A549 (cell line): ENCODE measurements at regions not wholly inside any gene's neighbourhood (a gene's known extent, or its start where the extent isn't known, plus 50 kb on each side); places are given as distances from the start of the nearest gene placed in this dataset.

Experiments
- BHLHE40 ChIP-seq: IDR thresholded peaks from 2 replicates; pipeline ENCODE4 v1.6.1; 2012; ENCODE audit warnings: low read depth, low read length, inconsistent platforms
- CBX2 ChIP-seq: fragments of 200-600 bp; sonication (generic); IDR thresholded peaks from 2 replicates; pipeline ENCODE4 v1.6.1; 2016; ENCODE audit warnings: low read depth, mild to moderate bottlenecking, borderline replicate concordance
- CEBPB ChIP-seq, 2 experiments: fragments of >200 bp in 1 of 2; sonication (Bioruptor Twin) in 1 of 2; formaldehyde crosslinking in 1 of 2; IDR thresholded peaks; 2 replicates each; pipeline ENCODE4 v1.6.1; 2012 to 2016
- KDM5A ChIP-seq: fragments of 200-600 bp; sonication (generic); IDR thresholded peaks from 2 replicates; pipeline ENCODE4 v1.6.1; 2016; ENCODE audit warnings: antibody characterized with exemption, mild to moderate bottlenecking
- POLR2AphosphoS2 ChIP-seq: conservative IDR thresholded peaks from 2 replicates; pipeline ENCODE4 v1.6.1; 2012; ENCODE audit warnings: low read length, improper control_type of control experiment, inconsistent platforms
- RFX5 ChIP-seq: fragments of 450-650 bp; IDR thresholded peaks from 2 replicates; pipeline ENCODE4 v1.7.1; 2014; ENCODE audit warnings: antibody characterized with exemption, mild to moderate bottlenecking, moderate library complexity
- TF ChIP-seq, protein P1 (sequence below): fragments of 450-650 bp; IDR thresholded peaks from 2 replicates; pipeline ENCODE4 v1.6.1; 2014; ENCODE audit warnings: antibody characterized with exemption
- TF ChIP-seq, protein P2 (sequence below): fragments of >200 bp; sonication (Bioruptor Twin); formaldehyde crosslinking; IDR thresholded peaks from 3 replicates; pipeline ENCODE4 v1.5.1; 2016
- TF ChIP-seq, protein P3 (sequence below): IDR thresholded peaks from 2 replicates; pipeline ENCODE4 v1.6.1; 2012
- TF ChIP-seq, protein P4 (sequence below): fragments of 250-450 bp; sonication (Bioruptor Pico); IDR thresholded peaks from 2 replicates; pipeline ENCODE4 v1.5.0; 2020; ENCODE audit warnings: low read depth, mild to moderate bottlenecking, moderate library complexity
- TF ChIP-seq, protein P5 (sequence below): fragments of >200 bp; sonication (Bioruptor Twin); formaldehyde crosslinking; IDR thresholded peaks from 2 replicates; pipeline ENCODE4 v1.6.1; 2016

DNA sequence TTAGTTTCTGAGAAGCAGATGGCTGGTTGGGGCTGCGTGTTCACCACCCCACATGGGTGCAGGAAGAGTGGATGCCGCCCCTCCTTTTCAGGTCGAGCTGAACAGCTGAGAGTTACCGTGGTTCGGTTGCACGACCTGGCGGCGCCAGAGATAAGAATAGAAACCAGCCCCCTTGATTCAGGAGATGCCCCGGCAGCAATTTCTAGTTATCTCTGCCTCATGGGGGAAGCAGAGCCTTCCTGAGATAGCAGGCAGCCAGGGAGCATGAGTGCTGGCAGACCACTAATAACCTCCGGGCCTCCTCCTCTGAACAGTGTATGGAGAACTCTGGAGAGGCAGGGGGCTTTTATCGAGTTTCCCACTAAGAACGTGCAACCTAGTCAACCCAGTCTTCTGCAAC lies 177.8 kb downstream of the NSG2 start:
- TF ChIP-seq RFX5 (no peak), POLR2AphosphoS2 (no peak), CEBPB (IDR thresholded peaks at IDR 0.05) (no peak), CBX2 (no peak), BHLHE40 (no peak), KDM5A (no peak)
- TF ChIP-seq, protein P1, sequence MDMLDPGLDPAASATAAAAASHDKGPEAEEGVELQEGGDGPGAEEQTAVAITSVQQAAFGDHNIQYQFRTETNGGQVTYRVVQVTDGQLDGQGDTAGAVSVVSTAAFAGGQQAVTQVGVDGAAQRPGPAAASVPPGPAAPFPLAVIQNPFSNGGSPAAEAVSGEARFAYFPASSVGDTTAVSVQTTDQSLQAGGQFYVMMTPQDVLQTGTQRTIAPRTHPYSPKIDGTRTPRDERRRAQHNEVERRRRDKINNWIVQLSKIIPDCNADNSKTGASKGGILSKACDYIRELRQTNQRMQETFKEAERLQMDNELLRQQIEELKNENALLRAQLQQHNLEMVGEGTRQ, result no peak
- TF ChIP-seq, protein P2, sequence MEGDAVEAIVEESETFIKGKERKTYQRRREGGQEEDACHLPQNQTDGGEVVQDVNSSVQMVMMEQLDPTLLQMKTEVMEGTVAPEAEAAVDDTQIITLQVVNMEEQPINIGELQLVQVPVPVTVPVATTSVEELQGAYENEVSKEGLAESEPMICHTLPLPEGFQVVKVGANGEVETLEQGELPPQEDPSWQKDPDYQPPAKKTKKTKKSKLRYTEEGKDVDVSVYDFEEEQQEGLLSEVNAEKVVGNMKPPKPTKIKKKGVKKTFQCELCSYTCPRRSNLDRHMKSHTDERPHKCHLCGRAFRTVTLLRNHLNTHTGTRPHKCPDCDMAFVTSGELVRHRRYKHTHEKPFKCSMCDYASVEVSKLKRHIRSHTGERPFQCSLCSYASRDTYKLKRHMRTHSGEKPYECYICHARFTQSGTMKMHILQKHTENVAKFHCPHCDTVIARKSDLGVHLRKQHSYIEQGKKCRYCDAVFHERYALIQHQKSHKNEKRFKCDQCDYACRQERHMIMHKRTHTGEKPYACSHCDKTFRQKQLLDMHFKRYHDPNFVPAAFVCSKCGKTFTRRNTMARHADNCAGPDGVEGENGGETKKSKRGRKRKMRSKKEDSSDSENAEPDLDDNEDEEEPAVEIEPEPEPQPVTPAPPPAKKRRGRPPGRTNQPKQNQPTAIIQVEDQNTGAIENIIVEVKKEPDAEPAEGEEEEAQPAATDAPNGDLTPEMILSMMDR, result no peak
- TF ChIP-seq, protein P3, sequence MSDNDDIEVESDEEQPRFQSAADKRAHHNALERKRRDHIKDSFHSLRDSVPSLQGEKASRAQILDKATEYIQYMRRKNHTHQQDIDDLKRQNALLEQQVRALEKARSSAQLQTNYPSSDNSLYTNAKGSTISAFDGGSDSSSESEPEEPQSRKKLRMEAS, result no peak
- TF ChIP-seq, protein P4, sequence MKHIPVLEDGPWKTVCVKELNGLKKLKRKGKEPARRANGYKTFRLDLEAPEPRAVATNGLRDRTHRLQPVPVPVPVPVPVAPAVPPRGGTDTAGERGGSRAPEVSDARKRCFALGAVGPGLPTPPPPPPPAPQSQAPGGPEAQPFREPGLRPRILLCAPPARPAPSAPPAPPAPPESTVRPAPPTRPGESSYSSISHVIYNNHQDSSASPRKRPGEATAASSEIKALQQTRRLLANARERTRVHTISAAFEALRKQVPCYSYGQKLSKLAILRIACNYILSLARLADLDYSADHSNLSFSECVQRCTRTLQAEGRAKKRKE, result no peak
- TF ChIP-seq, protein P5, sequence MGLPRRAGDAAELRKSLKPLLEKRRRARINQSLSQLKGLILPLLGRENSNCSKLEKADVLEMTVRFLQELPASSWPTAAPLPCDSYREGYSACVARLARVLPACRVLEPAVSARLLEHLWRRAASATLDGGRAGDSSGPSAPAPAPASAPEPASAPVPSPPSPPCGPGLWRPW, result no peak
